ENCODE measurements at regions not wholly inside any gene's neighbourhood (a gene's known extent, or its start where the extent isn't known, plus 50 kb on each side); places are given as distances from the start of the nearest gene placed in this dataset.

DNA sequence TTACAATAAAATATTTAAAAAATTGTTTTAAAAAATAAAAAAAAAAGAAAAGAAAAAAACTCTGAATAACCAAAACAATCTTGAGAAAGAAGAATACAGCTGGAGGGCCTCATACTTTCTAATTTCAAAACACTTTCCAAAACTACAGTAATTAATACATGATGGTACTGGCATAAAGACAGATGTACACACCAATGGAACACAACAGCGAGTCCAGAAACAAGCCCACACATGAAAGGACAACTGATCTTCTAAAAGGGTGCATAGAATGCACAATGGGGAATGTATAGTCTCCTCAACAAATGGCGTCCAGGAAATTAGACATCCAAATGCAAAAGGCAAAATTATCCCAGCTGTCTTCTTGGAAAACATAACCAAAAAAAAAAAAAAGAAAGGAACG is 99.6 kb downstream of the LURAP1L start:
- no peak for DNase-seq

DNA sequence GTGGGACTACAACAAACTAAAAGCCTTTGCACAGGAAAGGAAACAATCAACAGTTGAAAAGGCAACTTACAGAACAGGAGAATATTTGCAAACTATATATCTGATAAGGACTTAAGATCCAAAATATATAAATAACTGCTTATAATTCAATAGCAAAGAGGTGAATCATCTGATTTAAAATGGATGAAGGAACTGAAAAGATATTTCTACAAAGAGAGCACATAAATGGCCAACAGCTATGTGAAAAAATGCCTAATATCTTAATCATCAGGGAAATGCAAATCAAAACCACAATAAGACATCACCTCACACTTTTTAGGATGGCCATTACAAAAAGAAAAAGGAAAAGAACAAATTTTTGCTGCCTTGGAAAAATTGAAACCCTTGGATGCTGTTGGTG is 100.4 kb downstream of the LURAP1L start:
- DNase-seq, result no peak

DNA sequence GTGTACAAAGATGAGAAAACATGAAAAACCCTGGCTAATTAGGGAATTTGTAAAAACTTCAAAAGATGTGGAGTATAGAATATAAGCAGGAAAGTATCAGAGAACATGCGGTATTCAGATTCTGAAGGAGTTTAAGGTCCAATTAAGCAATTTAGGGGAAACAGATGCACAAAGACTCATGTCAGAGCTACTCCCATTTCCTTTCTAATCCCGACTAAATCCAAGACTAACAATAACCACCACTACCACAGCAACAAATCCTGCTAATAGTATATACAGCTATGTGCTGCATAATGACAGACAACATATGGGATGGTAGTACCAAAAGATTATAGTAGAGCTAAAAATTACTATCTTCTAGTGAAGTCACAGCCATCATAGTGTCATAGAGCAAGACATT is 102.1 kb downstream of the LURAP1L start:
- no peak for DNase-seq

DNA sequence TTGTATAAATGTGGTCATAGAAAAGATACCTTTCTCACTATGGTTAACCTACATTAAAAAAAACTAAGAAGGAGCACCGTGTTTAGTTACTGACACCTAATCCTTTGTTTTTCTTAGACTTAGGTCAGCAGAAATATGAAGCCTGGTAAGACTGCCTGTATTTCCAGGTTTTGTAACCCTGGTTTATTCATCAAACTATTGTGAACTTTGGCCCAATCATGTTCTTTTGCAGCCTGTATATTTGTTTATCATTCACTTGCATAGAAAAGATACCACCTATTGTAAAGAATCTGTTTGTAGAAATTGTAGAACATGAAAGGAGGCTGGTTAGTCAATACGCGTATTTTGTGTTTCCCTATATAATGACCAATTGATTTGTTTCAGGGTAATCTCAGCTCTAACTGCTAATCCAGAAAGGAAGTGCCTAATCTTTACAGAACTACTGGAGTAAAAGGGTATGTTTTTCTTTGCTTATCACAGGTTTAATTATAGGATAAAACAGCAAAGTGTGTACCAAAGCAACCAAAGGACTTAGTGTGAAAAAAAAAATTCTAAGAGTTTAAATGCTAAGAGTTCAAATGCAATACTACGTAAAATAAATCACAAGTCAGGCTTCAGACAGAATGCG is 103.6 kb downstream of the LURAP1L start:
- no peak for DNase-seq

DNA sequence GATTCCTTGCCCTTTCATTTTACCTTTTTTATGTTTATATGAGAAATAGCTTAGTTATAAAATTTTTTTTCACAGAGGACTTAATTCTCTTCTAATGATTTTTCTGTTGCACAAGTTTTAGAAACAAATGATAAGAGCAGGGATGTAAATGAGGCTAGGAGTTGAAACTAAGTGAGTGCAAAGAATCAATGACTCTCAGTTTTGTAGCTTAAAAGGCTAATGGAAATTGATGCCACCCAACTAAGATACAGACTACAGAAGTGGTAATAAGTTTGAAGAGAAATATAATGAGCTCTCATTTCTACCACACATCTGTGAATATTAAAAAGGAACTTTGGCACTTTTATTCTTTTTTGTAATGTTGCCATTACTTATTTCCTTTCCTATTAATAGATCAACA is 105.1 kb downstream of the LURAP1L start:
- no peak for DNase-seq

DNA sequence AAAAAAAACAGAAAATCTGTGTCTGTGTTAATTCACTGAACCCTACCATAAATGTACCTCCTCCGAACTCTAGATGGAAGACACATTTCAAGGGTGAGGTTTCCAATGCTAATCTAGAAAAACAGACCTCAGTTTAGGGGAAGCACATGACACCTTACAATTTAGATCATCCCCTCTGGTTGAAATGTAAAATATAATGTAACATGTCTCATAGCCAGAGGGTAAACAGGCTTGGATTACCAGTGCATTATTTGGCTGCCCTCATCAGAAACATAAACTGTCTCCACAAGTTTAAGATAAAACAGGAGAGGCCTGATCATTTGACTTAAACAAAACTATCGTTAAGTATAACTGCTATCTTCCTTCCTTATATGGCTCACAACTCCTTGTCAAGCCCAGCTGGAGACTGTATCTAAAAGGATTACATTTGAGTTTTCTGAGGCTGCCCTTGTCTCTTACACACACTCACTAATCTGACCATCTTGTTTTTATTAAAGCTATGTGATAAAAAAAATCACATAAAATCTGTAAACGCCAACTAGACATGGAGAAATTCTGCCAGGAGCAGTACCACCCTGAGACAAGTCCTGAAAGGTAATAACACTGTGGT is 105.7 kb downstream of the LURAP1L start:
- no peak for DNase-seq

DNA sequence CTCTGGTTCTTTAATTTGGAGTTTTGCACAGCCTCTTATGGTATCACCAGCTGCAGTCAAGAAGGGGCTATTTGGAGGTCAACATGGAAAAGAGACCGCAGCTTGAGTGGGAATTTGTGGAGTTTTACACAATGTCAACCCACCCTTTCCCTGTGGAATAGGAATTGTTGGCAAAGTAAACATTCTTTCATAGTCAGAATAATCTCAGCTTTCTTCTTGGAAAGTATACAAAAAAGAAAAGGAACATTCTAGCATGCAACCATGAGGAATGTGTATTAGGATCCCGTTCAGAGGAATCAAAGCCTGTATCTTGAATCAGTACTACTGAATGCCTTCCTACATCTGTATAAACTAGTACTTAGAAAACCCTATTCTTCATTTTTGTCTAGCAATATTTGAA is 107.6 kb downstream of the LURAP1L start:
- peak; percentile 28 for DNase-seq

DNA sequence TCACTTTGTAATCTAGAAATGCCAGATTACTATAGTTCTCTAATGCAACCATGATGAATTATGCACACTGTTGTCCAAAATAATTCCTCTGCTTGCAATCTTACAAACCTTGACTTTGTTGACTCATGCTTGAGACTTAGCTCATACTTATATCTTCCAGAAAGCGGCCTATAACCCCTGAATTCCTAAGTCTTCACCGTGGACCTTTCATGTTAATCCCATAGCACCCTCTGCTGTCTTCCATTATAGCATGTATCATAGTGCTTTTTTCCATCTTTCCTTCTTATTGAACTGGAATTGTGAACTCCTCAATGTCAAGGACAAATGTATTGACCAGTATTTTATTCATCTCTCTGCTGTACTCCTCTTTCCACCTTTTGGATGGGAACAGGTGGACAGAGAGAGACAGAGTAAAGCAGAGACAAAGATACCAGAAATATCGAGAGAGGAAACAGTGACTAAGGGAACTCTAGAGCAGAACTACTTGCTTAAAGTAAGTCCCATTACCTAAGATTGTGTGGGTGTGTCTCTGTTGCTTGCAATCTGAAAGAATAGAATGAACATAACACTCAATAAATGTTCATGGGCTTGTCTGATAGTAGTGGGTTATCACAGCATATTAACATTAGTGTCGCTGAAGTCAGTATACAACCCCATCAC is 110.0 kb downstream of the LURAP1L start:
- DNase-seq, result no peak

DNA sequence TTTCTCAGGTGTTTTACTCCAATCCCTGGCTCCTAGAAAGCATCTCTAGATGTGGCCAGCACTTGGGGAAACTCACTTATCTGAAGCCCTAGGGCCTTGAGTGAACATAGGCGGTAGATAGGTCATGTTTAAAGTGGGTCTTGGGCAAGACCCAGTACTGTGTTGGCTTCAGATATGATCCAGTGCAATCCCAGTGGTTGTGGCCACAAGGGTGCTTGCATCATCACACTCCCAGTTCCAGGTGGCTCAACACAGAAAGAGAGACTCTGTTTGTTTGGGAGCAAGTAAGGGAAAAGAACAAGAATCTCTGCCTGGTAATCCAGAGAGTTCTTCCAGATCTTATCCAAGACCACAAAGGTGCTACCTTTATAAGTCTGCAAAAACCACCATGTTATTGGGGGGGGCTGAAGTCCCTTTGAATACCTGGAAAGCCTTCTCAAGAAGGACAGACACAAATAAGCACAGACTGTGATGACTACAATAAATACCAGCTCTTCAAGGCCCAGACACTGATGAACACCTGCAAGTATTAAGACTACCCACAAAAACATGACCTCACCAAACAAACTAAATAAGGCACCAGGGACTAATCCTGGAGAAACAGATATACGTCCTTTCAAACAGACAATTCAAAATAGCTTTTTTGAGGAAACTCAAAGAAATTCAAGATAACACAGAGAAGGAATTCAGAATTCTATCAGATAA is 114.7 kb downstream of the LURAP1L start:
- no peak for DNase-seq

DNA sequence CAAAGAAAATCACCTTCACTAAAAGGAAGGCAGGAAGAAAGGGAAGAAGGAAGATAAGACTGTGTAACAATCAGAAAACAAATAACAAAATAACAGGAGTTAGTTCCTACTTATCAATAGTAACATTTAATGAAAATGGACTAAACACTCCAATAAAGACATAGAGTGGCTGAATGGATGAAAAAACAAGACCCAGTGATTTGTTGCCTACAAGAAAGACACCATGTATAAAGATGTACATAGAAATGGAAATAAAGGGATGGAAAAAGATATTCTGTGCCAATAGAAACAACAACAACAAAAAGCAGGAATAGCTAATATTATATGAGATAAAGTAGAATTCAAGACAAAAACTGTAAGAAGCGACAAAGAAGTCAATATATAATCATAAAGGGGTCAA is 116.8 kb downstream of the LURAP1L start:
- no peak for DNase-seq

DNA sequence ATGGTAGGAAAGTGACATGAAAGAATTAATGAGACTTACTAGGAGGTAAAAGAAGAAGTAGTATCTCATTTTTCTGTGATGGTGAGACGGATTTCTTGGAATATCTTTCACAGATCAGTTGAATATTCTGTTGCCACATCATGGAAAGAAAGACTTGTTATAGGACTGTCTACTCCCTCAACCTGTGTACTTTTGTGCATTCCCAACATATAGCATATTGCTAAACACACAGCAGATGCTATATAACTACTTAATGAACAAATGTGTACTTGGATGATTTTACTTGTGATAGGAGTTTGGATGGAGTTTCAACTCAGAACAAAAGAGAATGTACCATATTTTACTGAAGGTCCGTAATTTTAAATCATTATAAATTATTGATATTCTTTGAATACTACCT is 128.5 kb downstream of the LURAP1L start:
- no peak for DNase-seq

DNA sequence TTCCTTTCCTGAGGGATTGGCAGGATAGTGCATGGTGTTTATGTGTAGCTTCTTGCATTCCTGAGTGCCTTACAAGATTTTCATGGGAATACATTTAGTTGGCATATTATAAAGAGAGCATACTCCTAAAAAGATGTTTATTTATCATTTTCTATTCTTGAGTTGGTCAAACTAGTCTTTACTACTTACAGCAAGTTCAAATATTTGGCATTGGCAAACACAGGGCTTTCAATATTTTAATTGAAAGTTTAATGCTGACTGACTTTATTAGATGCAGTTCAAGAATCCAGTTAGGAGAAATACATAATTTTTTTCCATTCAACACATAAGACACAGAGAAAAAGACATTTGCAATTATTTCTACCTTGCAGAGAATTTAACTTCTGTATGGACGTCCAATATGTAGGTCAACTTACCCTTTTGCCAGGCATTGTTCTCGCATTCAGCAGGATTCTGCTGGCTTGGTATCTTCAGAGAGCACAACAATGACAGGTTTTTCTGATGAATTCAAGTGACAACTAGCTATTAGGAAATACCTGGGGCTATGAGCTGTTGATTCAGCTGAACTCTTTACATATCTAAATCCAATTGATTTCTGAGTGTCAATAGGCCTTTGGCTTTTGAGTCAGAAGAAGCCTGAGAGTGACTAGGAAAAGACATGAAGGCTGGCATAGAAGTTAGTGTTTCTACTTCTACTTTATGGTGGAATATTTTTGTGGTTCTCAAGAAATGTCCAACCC is 129.6 kb downstream of the LURAP1L start:
- no peak for DNase-seq

DNA sequence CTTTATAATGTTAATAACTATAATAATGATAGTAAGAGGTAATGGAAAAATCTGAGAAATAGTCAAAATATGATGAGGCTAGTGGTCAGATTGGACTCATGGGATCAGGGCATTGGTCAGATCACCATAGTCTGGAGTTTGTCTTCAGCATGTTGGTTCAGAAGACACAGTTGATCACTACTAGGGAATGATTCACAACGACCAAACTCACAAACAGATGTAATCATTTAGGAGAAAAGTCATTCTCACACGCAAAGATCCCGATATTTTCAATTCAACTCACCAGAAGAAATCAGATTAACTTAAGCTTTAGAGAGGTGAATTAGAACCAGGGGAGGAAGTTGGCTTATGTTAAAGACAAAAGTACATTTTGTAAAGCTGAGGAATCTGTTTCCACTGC is 131.8 kb downstream of the LURAP1L start:
- DNase-seq, result no peak

DNA sequence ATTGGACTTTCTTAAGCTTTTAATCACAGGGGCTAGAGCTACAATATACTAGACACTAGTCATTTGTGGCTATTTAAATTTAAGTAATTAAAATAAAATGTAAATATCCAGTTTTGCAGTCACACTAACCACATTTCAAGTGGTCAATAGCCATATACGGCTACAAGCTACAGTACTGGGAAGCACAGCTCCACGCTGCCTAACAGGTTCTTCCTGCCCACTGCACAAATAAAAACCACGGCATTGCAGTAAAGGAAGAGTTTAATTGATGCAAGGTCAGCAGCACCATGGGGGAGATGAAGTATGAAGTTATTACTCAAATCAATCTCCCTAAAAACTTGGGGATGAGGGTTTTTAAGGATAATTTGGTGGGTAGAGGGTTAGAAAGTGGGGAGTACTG is 134.1 kb downstream of the LURAP1L start:
- no peak for DNase-seq

DNA sequence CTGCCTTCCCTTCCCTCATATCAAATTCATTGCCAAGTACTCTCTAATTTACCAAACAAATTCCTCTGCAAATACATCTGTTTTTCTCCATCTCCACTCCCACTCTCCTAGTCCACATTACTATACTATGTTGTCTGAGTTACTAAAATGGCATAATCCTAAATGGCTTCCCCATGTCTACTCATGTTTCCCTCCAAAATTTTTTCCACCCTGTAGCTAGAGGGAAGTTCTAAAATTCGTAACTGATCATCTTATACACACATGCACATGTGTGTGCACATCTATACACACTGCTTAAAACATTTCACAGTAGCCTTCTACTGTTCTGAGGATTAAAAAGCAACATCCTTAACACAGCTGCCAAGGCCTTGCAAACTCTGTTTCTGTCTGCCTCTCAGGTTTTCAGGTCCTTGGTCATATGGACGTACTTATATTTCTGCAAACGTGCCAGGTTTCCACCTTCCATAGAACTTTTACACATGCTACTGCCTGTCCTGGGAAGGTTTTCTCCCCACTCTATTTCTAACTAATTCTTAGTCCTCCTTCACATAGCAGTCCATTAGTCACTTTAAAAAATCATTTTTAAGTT is 140.6 kb downstream of the LURAP1L start:
- DNase-seq, result peak; percentile 31

DNA sequence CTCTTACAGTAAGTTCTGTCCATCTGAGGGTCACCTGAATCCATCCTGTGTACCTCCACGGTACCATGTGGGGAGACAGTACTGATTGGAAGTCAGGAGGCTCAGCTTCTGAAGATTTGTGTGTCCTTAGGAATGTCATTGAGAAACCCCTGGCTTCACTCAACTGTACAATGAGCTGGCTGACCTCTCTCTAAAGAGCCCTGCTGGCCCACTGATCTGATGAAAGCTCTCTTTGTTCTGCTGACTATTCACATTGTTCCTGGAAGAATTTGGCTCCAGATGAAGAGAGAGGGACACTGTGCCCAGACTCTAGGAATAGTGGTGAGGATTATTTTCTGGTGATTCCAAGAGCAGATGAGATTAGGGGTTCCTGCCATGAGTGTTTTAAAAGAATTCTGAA is 141.2 kb downstream of the LURAP1L start:
- DNase-seq, result no peak

DNA sequence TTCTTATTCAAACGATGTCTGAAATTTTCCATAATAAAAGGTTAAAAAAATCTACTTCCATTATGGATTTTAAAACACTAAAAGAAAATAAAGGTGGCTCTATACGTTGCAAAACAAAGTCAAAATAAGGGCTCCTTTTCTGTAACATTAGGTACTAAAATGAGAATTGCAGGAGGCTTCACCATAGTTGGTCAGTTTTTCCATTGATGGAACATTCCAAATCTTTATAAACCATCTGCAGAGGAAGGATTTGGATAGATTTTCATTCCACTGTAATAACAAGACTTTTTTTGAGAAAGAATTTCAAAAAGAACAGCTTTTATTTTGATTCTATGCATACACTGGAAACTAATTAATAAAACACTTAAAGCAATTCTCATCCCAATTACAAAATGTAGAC is 145.6 kb downstream of the LURAP1L start:
- DNase-seq, result no peak

DNA sequence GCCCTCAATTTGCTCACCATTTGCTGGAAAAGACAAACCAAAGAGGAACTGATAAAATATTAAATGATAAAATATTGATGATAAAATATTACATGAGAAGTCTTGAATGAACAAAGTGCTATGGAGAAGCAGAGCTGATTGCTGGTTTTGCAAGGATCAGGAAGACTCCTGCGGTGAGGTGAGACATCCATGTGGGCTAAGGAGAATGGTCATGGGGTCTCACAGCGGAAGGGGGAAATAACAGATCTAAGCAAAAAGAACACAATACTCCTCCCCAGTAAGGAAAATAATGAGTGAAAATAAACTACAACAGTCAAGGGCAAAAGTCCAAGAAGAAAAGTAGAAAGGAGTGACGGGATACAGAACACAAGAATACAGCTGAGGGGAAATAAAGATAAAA is 146.8 kb downstream of the LURAP1L start:
- DNase-seq, result no peak

DNA sequence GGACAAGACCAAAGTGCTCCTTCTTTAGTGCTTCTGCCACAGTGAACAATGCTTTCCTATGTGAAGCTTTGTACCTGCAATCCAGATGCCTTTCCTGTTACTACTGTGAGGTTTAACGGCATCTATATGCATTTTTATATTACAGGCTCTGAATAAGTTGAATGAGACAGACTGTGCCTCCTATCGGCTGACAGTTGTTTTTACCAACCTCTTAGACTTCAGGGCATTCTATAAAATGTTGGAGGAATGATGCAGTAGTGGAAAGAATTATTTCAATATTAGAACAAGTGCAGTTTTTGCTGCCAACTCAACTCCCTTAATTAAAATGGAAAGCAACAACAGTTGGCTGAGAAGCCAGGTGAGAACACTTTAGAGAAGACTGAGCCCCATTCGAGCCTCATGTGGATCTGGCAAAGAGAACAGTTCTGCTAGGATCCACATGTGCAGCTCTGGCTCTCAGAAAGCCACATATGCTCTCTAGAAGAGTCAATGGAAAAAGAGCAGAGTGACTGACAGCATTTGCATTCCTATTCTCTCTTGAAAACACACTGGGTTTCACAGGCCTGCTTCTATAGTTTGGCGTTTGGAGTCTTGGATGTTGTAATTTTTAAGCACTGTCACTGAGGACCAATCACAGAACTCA is 147.5 kb downstream of the LURAP1L start:
- DNase-seq, result peak; percentile 46

DNA sequence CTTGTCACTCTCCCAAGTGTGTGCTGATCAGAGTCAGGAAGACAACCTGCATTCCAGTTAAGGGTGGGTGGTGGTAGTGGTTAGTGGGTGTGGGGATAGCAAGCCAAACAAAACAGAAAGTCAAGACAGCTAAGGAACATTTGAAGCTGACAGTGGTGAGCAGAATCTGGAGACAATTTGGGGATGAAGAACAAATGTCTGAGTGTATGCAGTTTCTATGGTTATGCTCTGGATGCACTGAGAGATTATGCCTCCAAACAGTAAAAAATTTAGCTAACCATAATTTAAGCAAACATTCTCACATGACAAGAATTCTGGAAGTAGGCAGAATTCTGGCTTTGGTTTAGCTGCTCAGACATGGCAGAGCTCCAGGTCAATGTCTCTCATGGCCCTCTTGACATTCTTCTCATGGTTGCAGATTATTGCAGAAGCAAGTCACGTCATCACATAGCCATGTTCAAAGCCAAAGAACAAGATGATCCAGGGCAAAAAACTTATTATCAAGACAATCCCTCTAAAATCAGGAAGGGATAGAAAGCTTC is 148.7 kb downstream of the LURAP1L start:
- peak; percentile 43 for DNase-seq

DNA sequence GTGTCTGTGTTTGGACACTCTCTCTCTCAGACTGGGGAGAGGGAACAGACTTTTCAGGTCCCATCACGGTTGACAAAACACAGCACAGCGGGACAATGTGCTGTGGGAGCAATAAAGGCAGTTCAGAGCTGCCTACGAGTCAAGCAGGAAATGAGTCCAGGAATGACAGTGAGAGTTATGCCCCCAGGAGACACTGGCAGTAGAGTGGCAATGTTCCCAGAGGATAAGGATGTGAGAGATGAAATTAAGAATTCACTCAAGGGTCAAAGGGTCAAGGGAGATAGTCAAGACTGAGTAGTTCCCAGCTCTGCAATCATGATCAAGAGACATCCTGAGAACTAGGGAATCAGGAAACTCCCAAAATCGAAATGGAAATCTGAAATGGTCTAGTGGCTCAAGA is 156.1 kb downstream of the LURAP1L start:
- DNase-seq, result no peak

DNA sequence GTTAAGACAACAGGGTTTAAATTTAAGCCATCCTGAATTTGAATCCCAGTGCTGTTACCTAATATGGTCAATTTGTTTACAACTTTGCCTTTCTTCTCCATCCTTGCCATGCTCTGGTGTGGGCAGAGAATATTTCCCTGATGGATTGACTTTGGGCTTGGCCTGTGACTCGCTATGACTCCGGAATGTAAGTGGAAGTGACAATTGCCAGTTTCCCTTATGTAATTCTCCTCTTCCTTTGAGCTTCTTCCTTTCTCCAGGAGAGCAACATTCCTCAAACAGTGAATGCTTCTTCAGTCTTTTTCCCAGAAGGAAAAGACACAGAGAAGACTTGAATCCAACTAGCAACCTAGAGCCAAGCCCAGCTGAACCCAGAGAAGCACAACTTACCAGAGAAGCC is 159.1 kb downstream of the LURAP1L start:
- no peak for DNase-seq

All from femur (tissue), 1 donor.